Neural progenitor cell (in vitro differentiated cells): ENCODE measurements at regions not wholly inside any gene's neighbourhood (a gene's known extent, or its start where the extent isn't known, plus 50 kb on each side); places are given as distances from the start of the nearest gene placed in this dataset.

Experiments used
- DNase-seq: peaks from one replicate; pipeline ENCODE4 v3.0.0-alpha.2; 2016; ENCODE audit warnings: low spot score
- H2AFZ ChIP-seq: fragments of 200-600 bp; sonication (generic); replicated peaks from 2 replicates; pipeline ENCODE4 v1.6.1; 2016; ENCODE audit warnings: antibody characterized with exemption
- H3F3A ChIP-seq: fragments of 200-600 bp; sonication (generic); 2 replicates; pipeline ENCODE4 v1.6.1; 2016; ENCODE audit warnings: antibody characterized with exemption, low read depth
- H3K27ac ChIP-seq: fragments of 200-600 bp; sonication (generic); 2 replicates; pipeline ENCODE4 v1.5.1; 2016; ENCODE audit warnings: mild to moderate bottlenecking
- H3K27me3 ChIP-seq: fragments of 200-600 bp; sonication (generic); 2 replicates; pipeline ENCODE4 v1.6.1; 2016; ENCODE audit warnings: mild to moderate bottlenecking, moderate library complexity
- H3K36me3 ChIP-seq: fragments of 200-600 bp; sonication (generic); 2 replicates; pipeline ENCODE4 v1.5.1; 2016
- H3K4me1 ChIP-seq: fragments of 200-600 bp; sonication (generic); 2 replicates; pipeline ENCODE4 v1.6.1; 2016; ENCODE audit warnings: mixed run types
- H3K4me2 ChIP-seq: fragments of 200-600 bp; sonication (generic); 2 replicates; pipeline ENCODE4 v1.6.1; 2016
- H3K4me3 ChIP-seq: fragments of 200-600 bp; sonication (generic); 2 replicates; pipeline ENCODE4 v1.5.1; 2016
- H3K79me2 ChIP-seq: fragments of 200-600 bp; sonication (generic); 2 replicates; pipeline ENCODE4 v1.6.1; 2016; ENCODE audit warnings: low read depth
- H3K9ac ChIP-seq: fragments of 200-600 bp; sonication (generic); 2 replicates; pipeline ENCODE4 v1.6.1; 2016
- H3K9me3 ChIP-seq: fragments of 200-600 bp; sonication (generic); 2 replicates; pipeline ENCODE4 v1.5.1; 2016; ENCODE audit warnings: low read depth
- H4K20me1 ChIP-seq: fragments of 200-600 bp; sonication (generic); 2 replicates; pipeline ENCODE4 v1.6.1; 2016; ENCODE audit warnings: low read depth
- H3K27ac Mint-ChIP-seq: 3 replicates; pipeline ENCODE4 v1.8.0; 2021; ENCODE audit warnings: mixed read lengths
- H3K27me3 Mint-ChIP-seq: 2 replicates; pipeline ENCODE4 v1.8.0; 2022; ENCODE audit warnings: low read depth, mild to moderate bottlenecking, inconsistent platforms, moderate library complexity, mixed read lengths; ENCODE audit not compliant: insufficient read depth
- H3K36me3 Mint-ChIP-seq: 3 replicates; pipeline ENCODE4 v1.8.0; 2021; ENCODE audit warnings: mixed read lengths
- H3K4me1 Mint-ChIP-seq: 3 replicates; pipeline ENCODE4 v1.8.0; 2021; ENCODE audit warnings: mixed read lengths
- H3K4me3 Mint-ChIP-seq: 3 replicates; pipeline ENCODE4 v1.8.0; 2021; ENCODE audit warnings: mild to moderate bottlenecking, moderate library complexity, mixed read lengths
- H3K9me3 Mint-ChIP-seq: 3 replicates; pipeline ENCODE4 v1.8.0; 2020; ENCODE audit warnings: mixed read lengths
- EZH2 ChIP-seq: fragments of 200-600 bp; sonication (generic); IDR thresholded peaks from 2 replicates; pipeline ENCODE4 v1.6.1; 2017; ENCODE audit warnings: antibody characterized with exemption, mild to moderate bottlenecking, moderate library complexity
- EZH2phosphoT487 ChIP-seq: fragments of 200-600 bp; sonication (generic); IDR thresholded peaks from 2 replicates; pipeline ENCODE4 v1.6.1; 2017; ENCODE audit warnings: antibody characterized with exemption
- TF ChIP-seq, protein P1 (sequence below): fragments of 200-600 bp; sonication (generic); IDR thresholded peaks from 2 replicates; pipeline ENCODE4 v1.5.1; 2017; ENCODE audit warnings: antibody characterized with exemption, mild to moderate bottlenecking

DNA sequence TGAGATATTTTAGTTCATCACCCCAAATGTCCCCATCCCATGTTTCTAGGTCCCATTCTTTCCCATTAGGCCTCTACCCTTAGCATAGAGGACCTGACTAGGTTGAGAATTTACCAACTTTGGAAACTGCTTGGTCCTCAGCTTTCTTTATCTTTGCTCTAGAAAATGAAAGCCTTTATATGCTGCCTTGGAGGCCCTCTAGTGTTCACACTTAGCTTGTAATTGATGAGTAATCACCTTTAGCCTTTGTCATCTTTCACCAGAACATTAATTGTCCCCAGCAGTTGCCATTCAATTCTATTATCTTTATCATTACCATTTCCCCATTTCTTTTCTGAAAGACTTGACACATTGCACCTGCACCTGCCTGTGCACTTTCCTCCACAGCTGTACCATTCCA lies 589.2 kb upstream of the NR3C2 start:
- Histone ChIP-seq H2AFZ (no peak overlapping the region), H3K79me2 (no peaks in the 10 kb centered on the region), H3F3A (peaks cover 7% of the 10 kb centered on the region), H3K4me1 (peaks cover 16% of the 10 kb centered on the region), H3K36me3 (no peaks in the 10 kb centered on the region), H3K27ac (no peak overlapping the region), H4K20me1 (no peaks in the 10 kb centered on the region), H3K9me3 (no peaks in the 10 kb centered on the region), H3K27me3 (no peaks in the 10 kb centered on the region), H3K4me2 (no peak overlapping the region), H3K4me3 (no peak overlapping the region), H3K9ac (no peak overlapping the region)
- peak; percentile 29 for DNase-seq
- Mint-ChIP-seq H3K36me3 (no peaks in the 10 kb centered on the region), H3K4me3 (no peak overlapping the region), H3K9me3 (peaks cover 2% of the 10 kb centered on the region), H3K4me1 (no peaks in the 10 kb centered on the region), H3K27me3 (peaks cover 3% of the 10 kb centered on the region), H3K27ac (no peak overlapping the region)
- TF ChIP-seq, protein P1, sequence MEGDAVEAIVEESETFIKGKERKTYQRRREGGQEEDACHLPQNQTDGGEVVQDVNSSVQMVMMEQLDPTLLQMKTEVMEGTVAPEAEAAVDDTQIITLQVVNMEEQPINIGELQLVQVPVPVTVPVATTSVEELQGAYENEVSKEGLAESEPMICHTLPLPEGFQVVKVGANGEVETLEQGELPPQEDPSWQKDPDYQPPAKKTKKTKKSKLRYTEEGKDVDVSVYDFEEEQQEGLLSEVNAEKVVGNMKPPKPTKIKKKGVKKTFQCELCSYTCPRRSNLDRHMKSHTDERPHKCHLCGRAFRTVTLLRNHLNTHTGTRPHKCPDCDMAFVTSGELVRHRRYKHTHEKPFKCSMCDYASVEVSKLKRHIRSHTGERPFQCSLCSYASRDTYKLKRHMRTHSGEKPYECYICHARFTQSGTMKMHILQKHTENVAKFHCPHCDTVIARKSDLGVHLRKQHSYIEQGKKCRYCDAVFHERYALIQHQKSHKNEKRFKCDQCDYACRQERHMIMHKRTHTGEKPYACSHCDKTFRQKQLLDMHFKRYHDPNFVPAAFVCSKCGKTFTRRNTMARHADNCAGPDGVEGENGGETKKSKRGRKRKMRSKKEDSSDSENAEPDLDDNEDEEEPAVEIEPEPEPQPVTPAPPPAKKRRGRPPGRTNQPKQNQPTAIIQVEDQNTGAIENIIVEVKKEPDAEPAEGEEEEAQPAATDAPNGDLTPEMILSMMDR = peak; percentile 50
- no peak for TF ChIP-seq EZH2phosphoT487
- no peak for TF ChIP-seq EZH2

DNA sequence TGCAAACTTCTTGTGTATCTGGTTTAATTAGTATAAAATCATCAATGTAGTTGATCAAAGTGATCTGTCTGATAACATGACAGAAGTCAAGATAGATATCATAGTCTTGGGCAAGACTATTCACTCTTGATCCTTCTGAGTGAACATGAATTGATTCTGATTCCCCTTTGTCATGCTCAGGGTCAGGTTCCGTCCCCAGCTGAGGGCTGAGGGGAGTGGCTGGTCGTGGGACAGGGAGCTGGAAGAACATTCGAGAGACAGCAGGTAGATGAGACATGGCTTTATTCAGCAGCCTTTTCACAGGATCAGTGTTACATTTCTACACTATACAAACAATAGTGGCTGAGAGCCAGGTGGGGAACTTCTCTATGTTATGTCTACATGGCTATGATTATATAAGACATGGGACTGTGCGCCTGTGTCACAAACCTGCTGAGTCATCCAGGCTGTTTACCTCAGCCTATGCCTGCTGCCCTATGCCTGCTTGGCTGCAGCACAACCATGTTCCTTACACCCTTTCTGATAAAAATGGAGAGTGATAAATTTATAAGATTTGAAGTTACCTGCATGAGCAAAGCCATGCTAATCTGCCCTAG lies 586.9 kb upstream of the NR3C2 start:
- Mint-ChIP-seq H3K4me3 (no peak overlapping the region), H3K36me3 (no peaks in the 10 kb centered on the region), H3K27me3 (no peaks in the 10 kb centered on the region), H3K9me3 (no peaks in the 10 kb centered on the region), H3K4me1 (no peaks in the 10 kb centered on the region), H3K27ac (no peak overlapping the region)
- Histone ChIP-seq H2AFZ (no peak overlapping the region), H3F3A (peaks cover 7% of the 10 kb centered on the region), H3K79me2 (no peaks in the 10 kb centered on the region), H4K20me1 (no peaks in the 10 kb centered on the region), H3K36me3 (no peaks in the 10 kb centered on the region), H3K27ac (no peak overlapping the region), H3K9ac (no peak overlapping the region), H3K27me3 (no peaks in the 10 kb centered on the region), H3K9me3 (no peaks in the 10 kb centered on the region), H3K4me3 (no peak overlapping the region), H3K4me2 (no peak overlapping the region), H3K4me1 (peaks cover 16% of the 10 kb centered on the region)
- DNase-seq = no peak
- TF ChIP-seq EZH2 (no peak), EZH2phosphoT487 (no peak)
- TF ChIP-seq, protein P1 = no peak

DNA sequence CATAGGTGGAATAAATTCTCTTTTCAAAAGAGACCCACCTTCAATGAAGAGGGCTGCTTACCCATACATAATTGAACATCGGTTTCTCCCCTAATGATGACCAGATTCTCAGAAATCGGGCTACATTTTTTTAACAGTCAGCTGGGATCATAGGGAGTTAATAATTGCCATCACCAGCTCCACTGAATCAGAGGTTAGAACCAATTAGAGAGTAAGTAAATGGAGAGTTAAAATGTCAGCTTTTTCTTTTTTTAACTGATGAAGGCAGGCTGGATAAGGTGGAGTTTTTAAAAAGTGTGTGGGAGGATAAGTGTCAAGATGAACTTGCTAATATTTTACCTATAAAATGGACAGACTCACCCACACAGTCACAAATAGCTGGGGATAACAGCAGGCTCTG lies 584.5 kb upstream of the NR3C2 start:
- DNase-seq = no peak
- H3K36me3 Mint-ChIP-seq = no peaks in the 10 kb centered on the region
- no peaks in the 10 kb centered on the region for H3K36me3 ChIP-seq
- H3K4me3 Mint-ChIP-seq = no peak overlapping the region
- no peak overlapping the region for H3K4me2 ChIP-seq
- H3K27ac ChIP-seq = no peak overlapping the region
- no peaks in the 10 kb centered on the region for H3K27me3 ChIP-seq
- no peaks in the 10 kb centered on the region for H3K79me2 ChIP-seq
- no peaks in the 10 kb centered on the region for H3K9me3 Mint-ChIP-seq
- TF ChIP-seq, protein P1 = no peak
- no peak for TF ChIP-seq EZH2
- no peak for TF ChIP-seq EZH2phosphoT487
- H3K4me3 ChIP-seq = no peak overlapping the region
- no peak overlapping the region for H3K27ac Mint-ChIP-seq
- no peak overlapping the region for H3K9ac ChIP-seq
- no peaks in the 10 kb centered on the region for H3K9me3 ChIP-seq
- H3K4me1 ChIP-seq = peaks cover 9% of the 10 kb centered on the region
- H4K20me1 ChIP-seq = no peaks in the 10 kb centered on the region
- peaks cover 2% of the 10 kb centered on the region for H3F3A ChIP-seq
- peaks cover under 1% of the 10 kb centered on the region for H3K27me3 Mint-ChIP-seq
- no peak overlapping the region for H2AFZ ChIP-seq
- no peaks in the 10 kb centered on the region for H3K4me1 Mint-ChIP-seq
